Caki2 (cell line): ENCODE measurements at regions not wholly inside any gene's neighbourhood (a gene's known extent, or its start where the extent isn't known, plus 50 kb on each side); places are given as distances from the start of the nearest gene placed in this dataset.
"Not testable (repeated sequence)": the region's sequence is repeated elsewhere in the genome, so short reads cannot be mapped to it uniquely, and the experiment has no call there.

Experiments
- DNase-seq: peaks from one replicate; pipeline ENCODE4 v3.0.0-alpha.2; 2015; ENCODE audit warnings: low read depth
- in situ Hi-C: cut with HindIII; loops from 2 replicates; pipeline ENCODE4 v1.10.0; 2016; ENCODE audit warnings: low sequenced_read_pairs, low pct_unique_long_range_greater_than_20kb, mixed read lengths

DNA sequence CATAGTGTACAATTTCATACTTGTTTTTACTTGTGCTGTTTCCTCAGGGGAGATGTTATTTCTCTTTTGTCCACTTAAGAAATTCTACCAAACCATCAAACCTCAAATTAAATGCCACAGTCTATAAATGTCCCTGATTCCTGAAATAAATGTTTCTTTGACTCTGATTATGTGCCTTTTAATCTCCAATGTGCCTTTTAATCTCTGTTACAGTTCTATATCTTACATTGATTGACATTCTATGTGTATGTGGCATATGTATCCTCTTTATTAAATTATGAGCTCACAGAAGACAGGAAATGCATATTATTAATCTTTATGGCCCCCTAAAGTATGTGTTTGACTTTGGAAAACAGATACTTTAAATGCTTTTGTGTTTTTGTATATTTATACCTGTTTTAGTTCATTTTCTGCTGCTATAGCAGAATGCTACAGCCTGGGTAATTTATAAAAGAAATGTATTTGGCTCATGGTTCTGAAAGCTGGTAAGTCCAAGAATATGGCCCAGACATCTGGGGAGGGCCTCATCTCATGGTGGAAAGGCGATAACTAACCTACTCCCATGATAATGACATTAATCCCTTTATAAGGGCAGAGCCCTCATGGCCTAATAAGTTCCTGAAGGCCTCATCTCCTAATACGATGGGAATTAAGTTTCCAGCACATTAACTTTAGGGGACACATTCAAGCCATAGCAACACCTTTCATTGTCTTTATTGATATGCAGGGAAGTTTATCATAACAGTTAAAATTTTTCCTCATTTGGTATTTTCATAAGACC is 403.9 kb downstream of the LIG4 start:
- no peak for DNase-seq
- in situ Hi-C loops, result no loop called here

- in situ Hi-C loops, result no loop called here
Observed at GRCh38 chr13:107809125-107809524, 406.2 kb downstream of the LIG4 start.

DNA sequence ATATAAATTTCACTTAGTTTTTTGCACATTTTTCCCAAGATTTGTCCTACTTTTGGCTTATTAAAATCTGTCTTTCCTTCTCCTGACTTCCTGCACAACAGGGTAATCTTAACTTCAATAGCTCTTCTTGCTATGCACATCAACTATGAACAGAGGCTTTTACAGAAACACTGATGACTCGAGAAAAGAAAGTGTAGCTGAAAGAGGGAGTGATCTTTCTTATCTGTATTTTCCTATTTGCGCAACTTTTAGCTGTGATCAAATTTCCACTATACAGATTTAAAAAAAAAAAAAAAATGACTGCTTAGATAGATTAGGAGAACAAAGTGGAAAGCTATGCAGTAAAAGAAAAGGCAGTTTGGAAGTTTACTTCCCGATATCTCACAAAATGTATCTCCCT is 406.9 kb downstream of the LIG4 start:
- DNase-seq, result no peak
- in situ Hi-C loops, result no loop called here

More at GRCh38 chr13:107809125-107809524, 406.2 kb downstream of the LIG4 start:
- DNase-seq, result no peak

DNA sequence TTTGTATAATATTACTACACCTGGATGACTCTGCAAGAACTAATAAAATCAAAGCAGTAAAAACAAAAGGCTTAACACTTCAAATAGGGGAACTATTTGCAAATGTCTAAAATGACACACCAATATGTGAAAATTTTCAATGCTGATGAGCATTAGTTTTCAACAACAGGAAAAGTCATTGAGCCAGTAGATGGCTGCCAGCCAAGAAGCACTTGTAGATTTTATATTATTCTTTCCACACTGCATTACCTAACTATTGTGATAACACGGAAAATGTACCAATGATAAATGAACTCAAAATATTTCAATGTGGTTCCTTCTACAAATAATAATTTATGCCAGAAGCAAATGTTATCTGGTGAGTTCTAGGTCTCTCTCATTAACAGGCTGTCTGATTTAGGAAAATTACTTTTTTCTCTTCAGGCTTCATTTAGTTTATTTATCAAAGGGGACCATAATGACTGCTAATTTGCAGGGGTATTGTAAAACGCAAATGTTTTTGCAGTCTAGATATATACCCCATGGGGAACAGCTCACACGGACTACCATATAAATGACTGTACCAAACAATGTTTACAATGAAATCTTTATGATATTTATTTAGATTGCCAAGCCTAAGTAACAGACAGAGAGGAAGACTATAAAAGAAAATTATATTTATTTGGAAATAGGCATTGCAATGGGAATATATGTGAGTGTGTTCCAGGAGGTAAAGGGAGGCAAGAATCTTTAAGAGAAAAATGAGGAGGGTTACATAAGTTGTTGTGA is 407.8 kb downstream of the LIG4 start:
- no peak for DNase-seq
- in situ Hi-C loops, result no loop called here

- in situ Hi-C loops, result no loop called here
- DNase-seq, result no peak
Observed at GRCh38 chr13:107806726-107807125, 408.6 kb downstream of the LIG4 start.

DNA sequence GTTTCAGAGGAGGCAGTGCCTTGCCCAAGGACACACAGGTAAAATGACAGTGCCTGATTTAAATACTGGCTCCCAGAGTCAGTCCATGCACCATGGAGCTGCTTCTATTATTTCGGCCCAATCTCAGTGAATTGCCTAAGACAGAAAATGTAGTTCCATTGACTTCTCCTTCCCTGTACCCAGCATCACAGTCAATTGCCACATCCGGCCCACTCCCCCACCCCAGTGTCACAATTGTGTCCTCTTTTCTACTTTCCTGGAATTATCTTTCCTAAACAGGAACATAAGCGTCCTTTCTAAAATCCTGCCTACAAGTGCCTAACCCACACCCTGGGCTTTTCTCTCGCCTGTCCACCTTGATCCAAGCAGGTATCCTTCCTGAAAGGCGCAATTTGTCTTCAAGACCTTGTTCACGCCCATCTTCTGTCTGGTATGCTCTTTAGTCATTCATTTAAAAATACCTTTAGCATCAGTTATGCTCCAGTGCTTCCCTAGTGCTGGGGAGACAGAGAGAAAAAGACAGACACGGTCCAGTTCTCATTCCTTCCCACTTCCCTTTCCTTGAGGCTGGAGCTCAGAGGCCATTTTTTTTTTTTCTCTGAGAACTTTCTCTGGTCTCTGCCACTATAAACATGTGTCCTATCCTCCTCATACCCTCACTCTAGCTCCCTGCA is 411.4 kb downstream of the LIG4 start:
- in situ Hi-C loops, result no loop called here
- peak; percentile 44 for DNase-seq

- DNase-seq, result no peak
- in situ Hi-C loops, result no loop called here
Observed at GRCh38 chr13:107801621-107802020, 413.7 kb downstream of the LIG4 start.

- in situ Hi-C loops, result no loop called here
- DNase-seq, result no peak
Observed at GRCh38 chr13:107799001-107799400, 416.3 kb downstream of the LIG4 start.

GRCh38 chr13:107790397-107790796 is 424.9 kb downstream of the LIG4 start:
- DNase-seq, result no peak

DNA sequence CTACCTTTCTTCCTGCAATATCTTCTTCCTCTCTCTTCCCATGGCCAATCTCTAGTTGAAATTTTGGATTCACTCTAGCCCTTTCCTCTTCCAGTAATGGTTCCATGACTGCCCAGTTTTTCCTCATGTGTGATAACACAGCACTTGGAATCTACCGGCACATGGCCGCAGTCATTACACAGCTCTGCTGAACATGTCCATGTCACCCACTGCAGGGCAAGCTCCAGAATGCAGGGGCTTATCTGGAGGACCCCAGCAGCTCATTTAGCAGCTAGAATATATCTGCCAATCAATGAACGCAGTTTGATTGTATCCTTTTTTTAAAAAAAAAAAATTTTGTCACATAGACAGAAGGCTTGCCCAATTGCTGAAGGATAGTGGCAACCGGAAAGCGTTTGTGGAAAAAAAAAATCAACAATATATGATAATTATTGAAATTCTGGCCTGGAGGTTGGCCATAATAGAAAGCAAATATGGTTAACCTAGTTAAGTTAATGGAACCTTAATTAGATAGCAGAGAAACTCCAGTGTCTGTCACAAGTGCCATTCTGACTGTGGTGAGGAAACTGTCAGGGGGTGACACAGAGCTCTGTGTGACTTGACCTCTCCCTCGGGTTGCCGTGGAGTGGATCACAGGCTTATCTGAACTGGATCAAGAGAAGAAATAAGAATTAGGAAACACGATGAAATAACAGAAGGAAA is 426.7 kb downstream of the LIG4 start:
- in situ Hi-C loops, result no loop called here
- DNase-seq, result no peak

More at GRCh38 chr13:107790397-107790796, 424.9 kb downstream of the LIG4 start:
- in situ Hi-C loops, result no loop called here

DNA sequence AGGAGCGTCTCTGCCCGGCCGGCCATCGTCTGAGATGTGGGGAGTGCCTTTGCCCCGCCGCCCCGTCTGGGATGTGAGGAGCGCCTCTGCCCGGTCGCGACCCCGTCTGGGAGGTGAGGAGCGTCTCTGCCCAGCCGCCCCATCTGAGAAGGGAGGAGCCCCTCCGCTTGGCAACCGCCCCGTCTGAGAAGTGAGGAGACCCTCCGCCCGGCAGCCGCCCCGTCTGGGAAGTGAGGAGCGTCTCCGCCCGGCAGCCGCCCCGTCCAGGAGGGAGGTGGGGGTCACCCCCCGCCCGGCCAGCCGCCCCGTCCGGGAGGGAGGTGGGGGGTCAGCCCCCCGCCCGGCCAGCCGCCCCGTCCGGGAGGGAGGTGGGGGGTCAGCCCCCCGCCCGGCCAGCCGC is 432.7 kb downstream of the LIG4 start:
- DNase-seq, in situ Hi-C loops: not testable (repeated sequence)

GRCh38 chr13:107778094-107778493 is 437.2 kb downstream of the LIG4 start:
- in situ Hi-C loops, result no loop called here
- DNase-seq, result no peak

- in situ Hi-C loops, result no loop called here
- DNase-seq, result no peak
Observed at GRCh38 chr13:107770541-107770940, 444.8 kb downstream of the LIG4 start.

DNA sequence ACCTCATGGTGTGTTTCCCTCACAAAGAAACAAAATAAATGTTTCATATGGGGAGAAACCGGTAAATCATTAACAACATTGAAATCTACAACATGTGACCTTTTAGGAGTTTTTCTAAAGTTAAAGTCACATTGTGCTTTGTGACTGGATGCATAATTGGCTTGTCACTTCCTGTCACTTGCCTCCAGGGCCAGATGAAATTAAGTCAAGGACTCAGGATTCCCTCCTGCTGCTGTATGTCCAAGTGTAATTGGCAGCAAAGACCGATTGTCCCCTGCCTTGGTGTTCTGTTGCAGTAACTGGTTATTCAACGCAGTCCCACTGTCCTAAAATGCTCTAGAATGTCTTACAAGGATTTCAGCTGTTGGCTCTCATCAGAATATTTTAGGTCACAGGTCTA is 448.2 kb downstream of the LIG4 start:
- DNase-seq, result peak; percentile 14
- in situ Hi-C loops, result no loop called here

DNA sequence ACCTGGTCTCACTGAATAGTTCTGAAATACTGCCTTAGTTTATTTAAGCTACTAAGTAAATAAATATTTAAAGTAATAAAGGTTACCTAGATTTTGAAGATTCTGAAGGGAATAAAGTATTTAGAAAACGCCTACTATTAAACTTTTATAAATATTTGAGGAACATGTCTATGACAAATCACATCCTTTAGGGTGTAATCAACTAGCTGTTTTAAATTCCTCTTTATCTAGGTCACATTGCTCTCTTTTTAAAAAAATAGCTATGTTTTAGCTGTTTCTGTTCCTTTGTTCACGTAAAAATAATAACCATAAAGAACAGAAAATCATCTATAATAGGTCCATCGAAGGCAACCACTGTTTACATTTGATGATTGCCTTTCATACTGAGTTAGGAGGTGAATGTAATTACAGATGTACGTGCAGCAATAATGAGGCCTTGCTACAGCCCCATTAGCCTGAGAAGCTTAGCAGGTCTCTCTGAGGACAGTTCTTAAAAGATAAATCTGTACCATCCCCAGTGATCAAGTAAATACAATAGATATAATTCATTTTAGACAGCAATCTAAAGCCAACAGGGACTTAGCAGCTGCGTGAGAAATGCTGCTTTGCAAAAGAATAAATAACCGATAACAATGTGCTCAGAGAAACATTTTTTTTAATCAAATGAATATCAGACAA is 449.5 kb downstream of the LIG4 start:
- DNase-seq, result no peak
- in situ Hi-C loops, result no loop called here

DNA sequence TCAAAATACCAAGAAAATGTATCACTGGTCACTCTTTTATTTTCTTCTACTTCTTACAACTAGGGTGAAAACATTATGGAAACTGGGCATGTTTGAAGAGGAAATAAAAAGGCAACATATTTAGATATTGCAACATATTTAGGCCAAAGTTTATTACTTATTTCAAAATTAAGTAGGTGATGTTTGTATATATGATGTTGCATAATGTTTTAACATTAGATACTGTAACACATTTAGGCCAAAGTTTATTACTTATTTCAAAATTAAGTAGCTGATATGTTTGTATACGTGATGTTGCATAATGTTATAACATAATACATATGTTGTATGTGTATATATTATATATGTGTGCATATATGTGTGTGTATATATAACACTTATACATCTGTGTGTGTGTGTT is 451.3 kb downstream of the LIG4 start:
- DNase-seq, result no peak
- in situ Hi-C loops, result no loop called here

- in situ Hi-C loops, result no loop called here
- DNase-seq, result no peak
Observed at GRCh38 chr13:107753748-107754147, 461.6 kb downstream of the LIG4 start.

DNA sequence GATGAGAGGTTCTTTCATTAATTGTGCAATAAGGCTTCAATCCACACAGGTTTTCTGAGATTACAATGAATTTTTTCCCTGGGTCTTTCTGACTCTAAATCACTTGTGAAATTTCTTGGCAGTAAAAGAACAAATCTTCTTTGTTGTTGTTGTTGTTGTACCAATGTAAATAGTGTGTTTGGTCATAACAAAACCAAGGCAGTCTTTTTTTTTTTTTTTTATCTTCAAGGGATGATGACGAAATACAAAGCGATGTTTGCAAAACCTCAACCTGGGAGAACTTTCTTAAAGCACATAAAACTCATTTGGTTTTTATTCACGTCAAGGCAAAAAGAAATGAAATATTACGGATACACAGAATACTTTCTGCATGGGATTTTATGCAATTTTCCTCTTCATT is 462.0 kb downstream of the LIG4 start:
- in situ Hi-C loops, result no loop called here
- no peak for DNase-seq
